Fibroblast of mammary gland (primary cell): ENCODE measurements at regions not wholly inside any gene's neighbourhood (a gene's known extent, or its start where the extent isn't known, plus 50 kb on each side); places are given as distances from the start of the nearest gene placed in this dataset.
"Not testable (repeated sequence)": the region's sequence is repeated elsewhere in the genome, so short reads cannot be mapped to it uniquely, and the experiment has no call there.

Experiments
- DNase-seq: peaks from one replicate; pipeline ENCODE4 v3.0.0-alpha.2; 2010; ENCODE audit warnings: low read depth
- H3K4me3 ChIP-seq: 2 replicates; pipeline ENCODE4 v1.5.1; 2011; ENCODE audit warnings: low read depth, mild to moderate bottlenecking, low read length, moderate library complexity; ENCODE audit not compliant: control insufficient read depth
- TF ChIP-seq, protein P1 (sequence below): conservative IDR thresholded peaks from 2 replicates; pipeline ENCODE4 v1.5.1; 2011; ENCODE audit warnings: low read depth, low read length, inconsistent platforms; ENCODE audit not compliant: control insufficient read depth, insufficient read depth

DNA sequence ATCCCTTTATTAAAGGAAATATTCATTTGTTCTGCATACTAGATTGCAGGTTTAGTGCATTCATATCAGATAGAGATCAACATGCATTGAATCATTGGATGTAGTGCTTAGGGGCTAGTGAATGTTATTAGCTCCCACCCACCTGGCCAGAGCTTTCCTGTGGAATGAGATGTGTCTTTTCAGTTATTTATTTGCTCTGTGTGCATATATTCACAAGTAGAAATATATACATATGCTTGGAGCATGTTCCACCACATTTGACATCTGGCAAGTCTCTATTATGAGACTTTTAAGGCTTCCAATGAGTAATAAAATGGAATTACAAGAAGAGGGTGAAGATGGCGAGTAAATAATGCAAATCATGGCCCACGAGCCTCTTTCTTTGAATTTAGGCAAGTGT is 180.0 kb upstream of the LMO3 start:
- no peak for DNase-seq
- TF ChIP-seq, protein P1, sequence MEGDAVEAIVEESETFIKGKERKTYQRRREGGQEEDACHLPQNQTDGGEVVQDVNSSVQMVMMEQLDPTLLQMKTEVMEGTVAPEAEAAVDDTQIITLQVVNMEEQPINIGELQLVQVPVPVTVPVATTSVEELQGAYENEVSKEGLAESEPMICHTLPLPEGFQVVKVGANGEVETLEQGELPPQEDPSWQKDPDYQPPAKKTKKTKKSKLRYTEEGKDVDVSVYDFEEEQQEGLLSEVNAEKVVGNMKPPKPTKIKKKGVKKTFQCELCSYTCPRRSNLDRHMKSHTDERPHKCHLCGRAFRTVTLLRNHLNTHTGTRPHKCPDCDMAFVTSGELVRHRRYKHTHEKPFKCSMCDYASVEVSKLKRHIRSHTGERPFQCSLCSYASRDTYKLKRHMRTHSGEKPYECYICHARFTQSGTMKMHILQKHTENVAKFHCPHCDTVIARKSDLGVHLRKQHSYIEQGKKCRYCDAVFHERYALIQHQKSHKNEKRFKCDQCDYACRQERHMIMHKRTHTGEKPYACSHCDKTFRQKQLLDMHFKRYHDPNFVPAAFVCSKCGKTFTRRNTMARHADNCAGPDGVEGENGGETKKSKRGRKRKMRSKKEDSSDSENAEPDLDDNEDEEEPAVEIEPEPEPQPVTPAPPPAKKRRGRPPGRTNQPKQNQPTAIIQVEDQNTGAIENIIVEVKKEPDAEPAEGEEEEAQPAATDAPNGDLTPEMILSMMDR = no peak
- H3K4me3 ChIP-seq = no peak overlapping the region

DNA sequence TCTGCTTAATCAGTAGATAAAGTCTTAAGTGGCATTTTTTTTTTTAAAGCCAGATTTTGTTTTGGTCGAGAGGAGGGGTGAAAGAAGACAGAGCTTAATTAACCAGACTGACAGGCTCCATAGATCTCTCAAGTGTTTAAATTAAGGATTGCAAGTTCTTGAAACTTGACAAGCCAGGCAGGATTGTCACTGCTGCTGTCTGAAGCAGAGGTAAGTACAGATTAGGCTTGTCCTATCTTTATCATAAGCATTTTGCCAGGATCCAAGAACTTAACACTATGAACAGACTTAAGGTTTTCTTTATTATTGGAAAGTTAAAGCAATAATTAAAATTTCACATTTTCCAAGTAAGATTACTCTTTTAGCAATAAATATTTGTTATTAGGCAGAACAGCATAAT is 179.6 kb upstream of the LMO3 start:
- H3K4me3 ChIP-seq = no peak overlapping the region
- DNase-seq = no peak
- TF ChIP-seq, protein P1 = no peak

DNA sequence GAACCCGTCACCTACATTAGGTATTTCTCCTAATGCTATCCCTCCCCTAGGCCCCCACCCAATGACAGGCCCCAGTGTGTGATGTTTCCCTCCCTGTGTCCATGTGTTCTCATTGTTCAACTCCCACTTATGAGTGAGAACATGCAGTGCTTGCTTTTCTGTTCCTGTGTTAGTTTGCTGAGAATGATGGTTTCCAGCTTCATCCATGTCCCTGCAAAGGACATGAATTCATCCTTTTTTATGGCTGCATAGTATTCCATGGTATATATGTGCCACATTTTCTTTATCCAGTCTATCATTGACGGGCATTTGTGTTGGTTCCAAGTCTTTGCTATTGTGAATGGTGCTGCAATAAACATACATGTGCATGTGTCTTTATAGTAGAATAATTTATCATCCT is 163.2 kb upstream of the LMO3 start:
- H3K4me3 ChIP-seq, DNase-seq: not testable (repeated sequence)

DNA sequence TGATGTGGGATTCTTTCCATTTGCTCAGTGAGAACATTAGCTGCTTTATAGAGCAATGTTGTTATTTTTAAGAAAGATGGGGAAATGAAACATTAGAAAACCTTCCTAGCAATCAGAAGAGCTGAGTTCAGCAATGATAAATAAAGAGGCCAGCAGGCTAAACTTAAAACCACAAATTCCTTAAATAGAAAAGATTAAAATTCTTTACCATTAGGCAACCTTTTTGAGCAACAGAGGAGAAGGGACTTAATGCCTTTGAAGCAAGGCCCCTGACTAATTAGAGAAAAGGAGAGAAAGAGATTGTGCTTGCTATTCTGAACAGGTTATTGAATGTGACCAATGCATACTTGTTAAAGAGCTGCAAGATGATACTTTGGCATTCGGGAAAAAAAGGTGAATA is 160.8 kb upstream of the LMO3 start:
- no peak for DNase-seq
- TF ChIP-seq, protein P1 = no peak
- H3K4me3 ChIP-seq = no peak overlapping the region

DNA sequence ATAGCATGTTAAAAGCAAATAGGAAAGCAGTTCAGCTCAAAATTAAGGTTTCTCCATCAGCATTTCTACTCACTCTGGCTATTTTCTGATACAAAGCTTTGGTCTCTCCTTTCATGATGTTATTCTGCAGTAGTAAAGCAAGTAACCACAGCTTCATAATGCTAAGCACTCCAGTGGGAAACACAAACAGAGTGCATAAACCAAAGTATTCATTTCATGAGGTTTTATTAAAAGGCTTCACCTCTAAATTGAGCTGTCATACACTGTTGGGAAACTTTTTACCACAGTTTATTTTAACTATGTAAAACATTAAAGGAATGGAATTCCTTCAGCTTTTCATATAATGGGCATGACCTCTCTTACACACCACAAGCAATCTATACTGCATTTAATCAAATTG is 157.9 kb upstream of the LMO3 start:
- DNase-seq = no peak
- no peak overlapping the region for H3K4me3 ChIP-seq
- TF ChIP-seq, protein P1 = no peak

DNA sequence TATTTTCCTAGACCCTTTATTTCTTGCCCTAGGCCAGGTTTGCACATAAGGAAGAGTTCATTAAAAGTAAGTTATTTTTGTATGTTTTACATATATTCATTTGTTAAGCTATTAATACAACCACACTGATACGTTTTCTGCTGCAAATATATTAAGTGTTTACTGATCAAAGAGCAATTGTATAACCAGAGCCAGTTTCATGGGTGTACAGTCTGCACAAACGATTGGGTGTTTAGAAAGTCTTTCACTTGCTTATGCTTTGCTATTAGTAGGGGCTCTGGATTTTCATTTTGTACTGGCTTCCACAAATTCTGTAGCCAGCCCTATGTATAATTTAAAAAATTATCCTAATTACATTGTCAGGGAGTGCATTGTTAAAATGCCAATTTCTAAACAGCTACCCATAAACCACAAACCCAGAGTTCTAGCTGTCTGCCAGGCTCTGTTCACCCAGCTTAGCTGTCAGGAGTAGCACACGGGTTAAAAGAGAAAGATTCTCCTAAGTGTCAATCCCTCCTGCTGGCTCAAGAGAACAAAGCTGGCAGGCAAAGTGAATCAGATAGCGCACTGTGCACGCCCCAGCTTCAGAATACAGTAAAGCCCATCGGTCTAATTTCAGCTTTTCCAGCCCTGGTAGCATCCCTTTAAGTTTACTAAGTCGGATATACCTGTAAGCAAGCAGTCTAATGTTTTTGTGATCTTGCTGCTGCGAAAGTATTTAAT is 151.0 kb upstream of the LMO3 start:
- H3K4me3 ChIP-seq = no peak overlapping the region
- TF ChIP-seq, protein P1 = no peak
- no peak for DNase-seq

DNA sequence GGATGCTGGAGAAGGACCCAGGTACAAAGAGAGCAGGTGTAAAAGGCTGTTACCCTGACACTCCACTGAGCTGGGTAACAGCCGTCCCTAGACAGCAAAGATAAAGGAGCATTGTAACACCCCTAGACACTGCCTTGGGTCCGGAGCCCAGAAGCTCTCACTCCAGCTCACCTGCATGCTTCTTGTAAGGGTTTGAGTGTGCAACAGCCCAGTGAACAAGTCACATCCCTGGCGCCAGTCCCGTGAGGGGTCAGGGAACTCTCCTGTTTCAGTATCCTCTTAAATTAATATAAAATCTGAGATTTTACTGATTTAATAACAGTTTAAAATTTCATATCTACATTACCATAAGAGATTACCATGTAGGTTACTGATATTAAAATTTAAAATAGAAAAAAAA is 124.8 kb upstream of the LMO3 start:
- no peak for DNase-seq
- H3K4me3 ChIP-seq = no peak overlapping the region
- TF ChIP-seq, protein P1 = no peak
